DOHH2 (cell line): ENCODE measurements at regions not wholly inside any gene's neighbourhood (a gene's known extent, or its start where the extent isn't known, plus 50 kb on each side); places are given as distances from the start of the nearest gene placed in this dataset.
"Not testable (repeated sequence)": the region's sequence is repeated elsewhere in the genome, so short reads cannot be mapped to it uniquely, and the experiment has no call there.

Experiments used
- H3F3A ChIP-seq: fragments of 200-600 bp; sonication (generic), shearing (Covaris generic); 2 replicates; pipeline ENCODE4 v1.6.0; 2016; ENCODE audit warnings: antibody characterized with exemption, mild to moderate bottlenecking; ENCODE audit not compliant: control insufficient read depth, insufficient read depth
- H3K27ac ChIP-seq: fragments of 200-600 bp; sonication (generic); 2 replicates; pipeline ENCODE4 v1.5.1; 2014; ENCODE audit warnings: low read depth, mild to moderate bottlenecking, low read length, moderate library complexity
- H3K27me3 ChIP-seq: fragments of 200-600 bp; sonication (generic); 2 replicates; pipeline ENCODE4 v1.6.1; 2014; ENCODE audit warnings: mild to moderate bottlenecking, low read length, mixed read lengths; ENCODE audit not compliant: control insufficient read depth
- H3K36me3 ChIP-seq: fragments of 200-600 bp; sonication (generic); 2 replicates; pipeline ENCODE4 v1.6.1; 2014; ENCODE audit warnings: mild to moderate bottlenecking, low read length, moderate library complexity, mixed read lengths; ENCODE audit not compliant: control insufficient read depth
- H3K4me1 ChIP-seq: fragments of 200-600 bp; sonication (generic); 2 replicates; pipeline ENCODE4 v1.6.1; 2014; ENCODE audit warnings: mild to moderate bottlenecking, low read length, mixed read lengths; ENCODE audit not compliant: control insufficient read depth
- H3K4me2 ChIP-seq: fragments of 200-600 bp; sonication (generic); 2 replicates; pipeline ENCODE4 v1.6.0; 2014; ENCODE audit warnings: mild to moderate bottlenecking, low read length, moderate library complexity
- H3K4me3 ChIP-seq: fragments of 200-600 bp; sonication (generic); 2 replicates; pipeline ENCODE4 v1.5.1; 2014; ENCODE audit warnings: mild to moderate bottlenecking, low read length, mixed read lengths
- H3K79me2 ChIP-seq: fragments of 200-600 bp; sonication (generic); 2 replicates; pipeline ENCODE4 v1.6.1; 2014; ENCODE audit warnings: mild to moderate bottlenecking, low read length, mixed read lengths; ENCODE audit not compliant: control insufficient read depth
- H3K9me2 ChIP-seq: fragments of 200-600 bp; sonication (generic); replicated peaks from 2 replicates; pipeline ENCODE4 v1.6.1; 2014; ENCODE audit warnings: mild to moderate bottlenecking, low read length, mixed read lengths; ENCODE audit not compliant: control insufficient read depth
- H3K9me3 ChIP-seq: fragments of 200-600 bp; sonication (generic); 2 replicates; pipeline ENCODE4 v1.6.1; 2014; ENCODE audit warnings: antibody characterized with exemption, low read length, mixed read lengths; ENCODE audit not compliant: control insufficient read depth, insufficient read depth
- H4K20me1 ChIP-seq: fragments of 200-600 bp; sonication (generic); 2 replicates; pipeline ENCODE4 v1.6.0; 2014; ENCODE audit warnings: low read depth, mild to moderate bottlenecking, antibody characterized with exemption, low read length, moderate library complexity; ENCODE audit not compliant: control insufficient read depth, insufficient read depth
- EZH2phosphoT487 ChIP-seq: fragments of 200-600 bp; sonication (generic); IDR thresholded peaks from 2 replicates; pipeline ENCODE4 v1.6.1; 2017; ENCODE audit warnings: borderline replicate concordance, mild to moderate bottlenecking, antibody characterized with exemption, low read length, moderate library complexity, mixed read lengths
- TF ChIP-seq, protein P1 (sequence below): fragments of 200-600 bp; sonication (generic); IDR thresholded peaks from one replicate; pipeline ENCODE4 v1.5.1; 2014; ENCODE audit warnings: antibody characterized with exemption, mild to moderate bottlenecking, low read depth, low read length; ENCODE audit not compliant: poor library complexity, severe bottlenecking

DNA sequence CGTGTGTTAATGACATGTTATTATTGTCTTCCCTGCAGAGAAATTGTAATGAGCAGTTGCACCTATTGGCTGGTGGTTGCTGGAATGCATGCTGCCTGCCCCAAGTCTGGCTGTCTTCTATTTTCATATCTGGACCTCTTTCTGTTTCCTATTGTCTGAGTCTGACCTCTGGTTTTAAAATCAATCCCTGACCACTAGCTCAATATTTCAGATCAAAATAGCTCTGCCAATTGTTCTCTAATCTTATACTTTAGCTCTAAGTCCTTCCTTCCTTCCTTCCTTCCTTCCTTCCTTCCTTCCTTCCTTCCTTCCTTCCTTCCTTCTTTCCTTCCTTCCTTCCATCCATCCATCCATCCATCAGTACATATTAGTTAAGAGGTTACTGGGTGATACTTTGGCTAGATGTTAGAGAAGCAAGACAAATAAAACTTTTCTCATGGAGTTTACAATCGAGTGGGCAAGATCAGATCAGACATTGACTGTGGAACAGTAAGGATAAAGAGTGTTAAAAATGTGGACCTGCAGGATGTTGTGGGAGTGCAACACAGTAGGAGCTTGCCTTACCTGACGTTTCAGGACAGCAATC is 417.1 kb downstream of the SOCS6 start:
- Histone ChIP-seq H3K27ac (no peak overlapping the region), H4K20me1 (no peaks in the 10 kb centered on the region), H3K27me3 (no peaks in the 10 kb centered on the region), H3K4me3 (no peak overlapping the region), H3K9me3 (no peaks in the 10 kb centered on the region), H3F3A (no peaks in the 10 kb centered on the region), H3K79me2 (no peaks in the 10 kb centered on the region), H3K4me1 (no peaks in the 10 kb centered on the region), H3K9me2 (no peaks in the 10 kb centered on the region), H3K4me2 (no peak overlapping the region), H3K36me3 (no peaks in the 10 kb centered on the region)
- no peak for TF ChIP-seq EZH2phosphoT487

DNA sequence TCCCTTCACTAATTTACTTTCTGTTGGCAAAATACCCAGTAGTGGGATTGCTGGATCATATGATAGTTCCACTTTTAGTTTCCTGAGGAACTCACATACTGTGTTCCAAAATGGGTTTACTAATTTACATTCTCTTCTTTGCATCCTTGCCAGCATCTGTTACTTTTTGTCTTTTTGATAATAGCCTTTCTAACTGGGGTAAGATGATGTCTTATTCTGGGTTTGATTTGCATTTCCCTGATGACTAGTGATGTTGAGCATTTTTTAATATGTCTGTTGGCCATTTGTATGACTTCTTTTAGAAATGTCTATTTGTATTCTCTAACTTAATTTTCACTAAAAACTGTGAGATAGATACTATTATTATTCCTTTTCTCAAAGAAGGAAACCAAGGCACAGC is 411.7 kb downstream of the SOCS6 start:
- H3K4me1 ChIP-seq: no peaks in the 10 kb centered on the region
- no peak overlapping the region for H3K4me2 ChIP-seq

DNA sequence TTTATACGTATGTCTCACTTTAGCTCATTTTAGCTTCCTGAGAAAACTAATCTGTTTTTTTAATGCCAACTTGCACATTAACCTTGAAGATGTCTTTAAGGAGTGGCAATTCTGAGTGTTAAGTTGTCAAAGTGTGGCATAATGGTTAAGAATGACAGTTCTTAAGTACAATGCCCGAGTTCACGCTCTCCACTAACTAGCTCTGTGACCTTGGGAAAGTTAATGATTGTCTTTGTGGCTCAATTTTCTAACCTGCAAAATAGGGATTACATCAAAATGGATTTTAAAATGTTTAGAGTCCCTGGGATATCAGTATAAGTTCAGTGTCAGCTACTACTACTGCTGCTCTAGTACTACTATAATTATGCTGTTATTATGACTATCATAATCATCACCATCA is 409.7 kb downstream of the SOCS6 start:
- Histone ChIP-seq H3K4me2 (no peak overlapping the region), H3K9me3 (no peaks in the 10 kb centered on the region), H3K4me3 (no peak overlapping the region), H3K4me1 (no peaks in the 10 kb centered on the region), H3K27me3 (no peaks in the 10 kb centered on the region), H3K27ac (no peak overlapping the region), H3K36me3 (no peaks in the 10 kb centered on the region), H3K79me2 (no peaks in the 10 kb centered on the region), H3K9me2 (no peaks in the 10 kb centered on the region), H4K20me1 (no peaks in the 10 kb centered on the region), H3F3A (no peaks in the 10 kb centered on the region)
- TF ChIP-seq EZH2phosphoT487: no peak
- TF ChIP-seq, protein P1, sequence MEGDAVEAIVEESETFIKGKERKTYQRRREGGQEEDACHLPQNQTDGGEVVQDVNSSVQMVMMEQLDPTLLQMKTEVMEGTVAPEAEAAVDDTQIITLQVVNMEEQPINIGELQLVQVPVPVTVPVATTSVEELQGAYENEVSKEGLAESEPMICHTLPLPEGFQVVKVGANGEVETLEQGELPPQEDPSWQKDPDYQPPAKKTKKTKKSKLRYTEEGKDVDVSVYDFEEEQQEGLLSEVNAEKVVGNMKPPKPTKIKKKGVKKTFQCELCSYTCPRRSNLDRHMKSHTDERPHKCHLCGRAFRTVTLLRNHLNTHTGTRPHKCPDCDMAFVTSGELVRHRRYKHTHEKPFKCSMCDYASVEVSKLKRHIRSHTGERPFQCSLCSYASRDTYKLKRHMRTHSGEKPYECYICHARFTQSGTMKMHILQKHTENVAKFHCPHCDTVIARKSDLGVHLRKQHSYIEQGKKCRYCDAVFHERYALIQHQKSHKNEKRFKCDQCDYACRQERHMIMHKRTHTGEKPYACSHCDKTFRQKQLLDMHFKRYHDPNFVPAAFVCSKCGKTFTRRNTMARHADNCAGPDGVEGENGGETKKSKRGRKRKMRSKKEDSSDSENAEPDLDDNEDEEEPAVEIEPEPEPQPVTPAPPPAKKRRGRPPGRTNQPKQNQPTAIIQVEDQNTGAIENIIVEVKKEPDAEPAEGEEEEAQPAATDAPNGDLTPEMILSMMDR: no peak

More for the DNA sequence above, 411.7 kb downstream of the SOCS6 start:
- TF ChIP-seq EZH2phosphoT487: no peak
- TF ChIP-seq, protein P1: no peak
- Histone ChIP-seq H3K27me3 (no peaks in the 10 kb centered on the region), H3K36me3 (no peaks in the 10 kb centered on the region), H3K27ac (no peak overlapping the region), H4K20me1 (no peaks in the 10 kb centered on the region), H3K9me2 (no peaks in the 10 kb centered on the region), H3K9me3 (no peaks in the 10 kb centered on the region), H3K79me2 (no peaks in the 10 kb centered on the region), H3F3A (no peaks in the 10 kb centered on the region), H3K4me3 (no peak overlapping the region)

DNA sequence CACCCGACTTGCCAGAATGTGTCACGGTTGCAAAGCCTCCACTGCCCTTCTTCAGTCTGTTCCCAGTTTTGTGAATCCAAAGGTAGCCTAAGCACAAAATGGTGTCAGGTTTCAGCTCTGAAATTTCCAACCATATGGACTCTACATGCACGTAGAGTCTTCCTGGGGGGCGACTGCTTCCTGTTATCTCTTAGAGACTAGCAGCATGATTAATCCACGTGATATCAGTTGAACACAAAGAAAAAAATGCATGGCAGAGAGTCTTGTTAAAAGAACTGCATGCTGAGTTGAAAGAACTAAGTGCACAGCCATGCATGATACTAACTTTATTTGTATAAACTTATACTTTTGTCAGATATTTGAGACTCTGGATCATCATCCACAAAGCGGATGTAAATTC is 404.4 kb downstream of the SOCS6 start:
- H3K36me3 ChIP-seq: no peaks in the 10 kb centered on the region
- H3K9me2 ChIP-seq: no peaks in the 10 kb centered on the region
- no peaks in the 10 kb centered on the region for H3K4me1 ChIP-seq
- no peaks in the 10 kb centered on the region for H4K20me1 ChIP-seq
- H3K27ac ChIP-seq: no peak overlapping the region
- no peak overlapping the region for H3K4me2 ChIP-seq
- H3K4me3 ChIP-seq: no peak overlapping the region
- no peaks in the 10 kb centered on the region for H3K9me3 ChIP-seq
- no peaks in the 10 kb centered on the region for H3K79me2 ChIP-seq
- no peaks in the 10 kb centered on the region for H3F3A ChIP-seq
- no peaks in the 10 kb centered on the region for H3K27me3 ChIP-seq
- TF ChIP-seq, protein P1: no peak
- TF ChIP-seq EZH2phosphoT487: no peak

- not testable (repeated sequence) for H3K79me2 ChIP-seq, H3K36me3 ChIP-seq, H3K27me3 ChIP-seq, H3F3A ChIP-seq, H3K9me3 ChIP-seq, H3K4me3 ChIP-seq, H3K9me2 ChIP-seq, H3K4me1 ChIP-seq, H3K27ac ChIP-seq, H3K4me2 ChIP-seq, H4K20me1 ChIP-seq
Observed at GRCh38 chr18:70689765-70690164, 400.9 kb downstream of the SOCS6 start.
